ENCODE measurements at regions not wholly inside any gene's neighbourhood (a gene's known extent, or its start where the extent isn't known, plus 50 kb on each side); places are given as distances from the start of the nearest gene placed in this dataset.
"Not testable (repeated sequence)": the region's sequence is repeated elsewhere in the genome, so short reads cannot be mapped to it uniquely, and the experiment has no call there.

GRCh38 chr16:87143661-87144121 is 173.5 kb downstream of the C16orf95 start:
- no peak for DNase-seq

DNA sequence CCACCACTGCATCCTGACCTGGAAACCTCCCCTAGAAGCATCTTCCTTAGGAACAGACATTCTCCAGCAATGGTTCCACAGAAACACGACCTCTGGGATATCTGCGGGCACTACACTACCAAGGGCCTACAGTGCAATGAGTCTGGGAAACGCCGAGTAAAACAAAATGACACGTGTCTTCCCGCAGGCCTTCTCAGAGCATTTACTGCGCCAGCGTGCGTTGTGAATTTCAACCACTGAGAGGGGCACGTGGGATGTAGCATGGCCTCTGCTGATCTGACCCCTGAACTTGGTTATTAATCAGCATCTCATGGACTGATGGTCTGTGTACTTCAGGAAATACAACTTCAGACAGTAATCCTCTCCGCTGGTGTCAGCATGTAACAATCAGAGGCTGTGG is 173.0 kb downstream of the C16orf95 start:
- no peak for DNase-seq

DNA sequence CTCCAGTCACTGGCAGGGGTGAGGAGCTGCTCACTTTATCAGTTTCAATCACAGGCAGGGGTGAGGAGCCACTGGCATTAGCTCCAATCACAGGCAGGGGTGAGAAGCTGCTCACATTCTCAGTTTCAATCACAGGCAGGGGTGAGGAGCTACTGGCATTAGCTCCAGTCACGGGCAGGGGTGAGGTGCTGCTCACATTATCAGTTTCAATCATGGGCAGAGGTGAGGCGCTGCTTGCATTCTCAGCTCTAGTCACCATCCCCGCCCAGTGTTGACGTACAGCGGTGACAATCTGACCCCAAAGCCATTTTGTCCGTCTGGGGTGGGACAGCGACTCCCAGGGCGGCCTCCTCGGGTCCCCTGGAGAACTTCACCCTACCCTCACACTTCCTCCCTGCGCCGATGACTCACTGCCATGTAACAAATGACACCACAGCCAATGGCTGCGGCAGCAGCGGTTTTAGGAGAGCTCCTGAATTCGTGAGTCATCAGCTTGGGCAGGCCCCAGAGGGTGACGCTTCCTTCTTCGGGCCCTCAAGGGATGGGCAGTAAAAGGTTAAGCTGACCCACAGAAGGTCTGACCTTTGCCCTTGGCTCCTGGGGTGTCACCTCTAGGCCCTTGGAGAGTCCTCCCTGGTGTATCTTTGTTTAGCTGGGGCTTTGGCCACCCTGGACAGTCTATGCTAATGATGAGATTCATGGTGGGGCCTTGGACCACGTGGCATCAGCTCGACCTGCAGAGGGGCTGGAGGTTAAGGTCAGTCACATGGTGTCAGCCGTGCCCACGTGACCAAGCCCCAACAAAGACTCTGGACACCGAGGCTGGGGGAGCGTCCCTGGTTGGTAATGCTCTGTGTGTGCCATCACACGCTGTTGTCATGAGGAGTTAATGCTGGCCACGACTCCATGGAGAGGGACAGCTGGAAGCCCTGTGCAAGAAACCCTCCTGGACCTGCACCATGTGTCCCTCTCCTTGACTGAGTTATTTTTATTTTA is 171.7 kb downstream of the C16orf95 start:
- DNase-seq = no peak

DNA sequence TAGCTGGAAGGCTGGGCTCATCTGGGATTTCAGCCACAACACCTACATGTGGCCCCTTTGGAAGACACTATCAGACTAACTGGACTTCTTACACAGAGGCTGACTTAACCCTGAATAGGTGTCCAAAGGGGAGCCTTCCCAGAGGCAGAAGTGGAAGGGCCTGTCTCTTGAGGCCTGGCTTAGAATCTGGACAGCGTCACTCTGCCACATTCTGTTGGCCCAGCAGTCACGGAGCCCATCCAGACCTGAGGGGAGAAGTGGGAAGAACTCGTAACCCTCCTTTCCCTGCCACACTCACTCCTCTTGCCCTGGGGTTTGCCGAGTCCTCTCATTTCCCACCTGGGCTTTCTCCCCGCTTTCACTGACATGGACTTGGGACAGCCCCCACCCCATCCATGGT is 170.5 kb downstream of the C16orf95 start:
- no peak for DNase-seq

GRCh38 chr16:87149051-87149450 is 168.1 kb downstream of the C16orf95 start:
- DNase-seq = no peak

- no peak for DNase-seq
These were observed 166.9 kb downstream of the C16orf95 start for GRCh38 chr16:87150262-87150661.

DNA sequence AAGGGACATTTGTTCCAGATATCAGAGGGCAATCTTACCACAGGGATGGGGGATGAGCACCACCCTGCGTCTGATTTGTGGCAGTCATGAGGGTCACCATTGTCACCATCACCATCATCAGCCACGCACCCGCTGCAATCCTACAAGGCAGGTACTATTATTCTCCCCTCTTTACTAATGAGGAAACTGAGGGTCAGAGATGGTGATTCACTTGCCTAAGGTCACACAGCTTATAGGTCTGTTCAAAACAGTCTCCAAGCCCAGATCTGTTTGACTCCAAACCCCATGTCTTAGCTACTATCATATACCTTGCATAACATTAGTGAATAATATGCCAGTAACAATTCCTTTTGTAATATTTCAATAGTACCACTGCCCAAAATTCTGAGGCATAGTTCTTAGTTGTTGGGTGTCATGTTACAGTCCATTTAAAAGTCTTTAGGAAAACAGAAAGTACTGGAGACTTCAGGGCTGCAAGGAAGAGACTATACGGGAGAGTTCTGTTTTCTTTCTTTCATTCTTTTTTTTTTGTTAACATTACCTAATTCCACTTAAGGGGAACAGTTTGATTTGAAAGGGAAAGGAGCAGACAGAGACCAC is 166.4 kb downstream of the C16orf95 start:
- DNase-seq = no peak

DNA sequence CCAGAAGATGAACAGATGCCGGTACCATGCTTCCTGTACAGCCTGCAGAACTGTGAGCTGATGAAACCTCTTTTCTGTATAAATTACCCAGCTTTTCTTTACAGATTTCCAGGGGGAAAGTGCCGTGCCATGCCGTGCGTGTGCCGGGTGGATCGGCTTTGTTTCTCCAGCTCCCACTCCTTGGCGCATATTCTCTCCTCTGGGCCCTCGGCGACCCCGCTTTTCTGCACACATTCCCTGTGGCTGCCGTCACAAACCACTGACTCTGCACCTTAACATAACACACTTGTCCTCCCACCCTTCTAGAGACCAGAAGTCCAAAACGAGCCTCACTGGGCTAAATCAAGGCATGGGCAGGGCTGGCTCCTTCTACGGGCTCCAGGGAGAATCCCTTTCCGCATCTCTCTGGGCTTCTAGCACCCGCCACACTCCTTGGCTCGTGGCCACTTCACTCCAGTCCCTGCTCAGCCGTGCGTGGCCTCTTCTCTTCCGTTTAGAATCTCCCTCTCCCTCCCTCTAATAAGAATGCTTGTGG is 164.9 kb downstream of the C16orf95 start:
- no peak for DNase-seq

DNA sequence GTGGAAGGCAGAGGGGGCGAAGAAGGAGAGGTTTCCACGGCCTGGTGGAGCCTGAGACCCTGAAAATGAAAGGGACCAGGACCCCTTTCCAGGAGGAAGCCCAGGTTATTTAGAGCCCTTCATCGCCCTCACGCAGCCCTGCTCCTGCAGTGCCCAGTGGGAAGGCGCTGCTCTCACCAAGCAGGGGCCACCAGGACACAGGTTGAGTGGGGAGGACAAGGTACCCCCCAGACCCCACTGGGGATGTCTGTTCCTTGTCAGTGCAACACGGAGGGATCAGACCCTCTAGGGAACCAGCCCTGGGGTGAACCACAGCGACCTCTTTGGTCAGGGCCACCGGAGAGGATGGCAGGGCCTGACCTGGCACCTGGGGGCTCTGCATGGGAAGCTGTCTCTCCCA is 163.9 kb downstream of the C16orf95 start:
- DNase-seq = no peak

DNA sequence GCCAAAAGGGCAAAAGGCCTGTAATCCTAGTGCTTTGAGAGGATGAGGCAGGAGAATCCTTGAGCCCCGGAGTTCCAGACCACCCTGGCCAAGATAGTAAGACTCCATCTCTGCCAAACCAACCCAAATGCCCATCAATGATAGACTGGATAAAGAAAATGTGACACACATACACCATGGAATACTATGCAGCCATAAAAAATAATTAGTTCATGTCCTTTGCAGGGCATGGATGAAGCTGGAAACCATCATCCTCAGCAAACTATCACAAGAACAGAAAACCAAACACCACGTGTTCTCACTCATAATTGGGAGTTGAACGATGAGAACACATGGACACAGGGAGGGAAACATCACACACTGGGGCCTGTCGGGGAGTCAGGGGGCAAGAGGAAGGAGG is 161.9 kb downstream of the C16orf95 start:
- not testable (repeated sequence) for DNase-seq

DNA sequence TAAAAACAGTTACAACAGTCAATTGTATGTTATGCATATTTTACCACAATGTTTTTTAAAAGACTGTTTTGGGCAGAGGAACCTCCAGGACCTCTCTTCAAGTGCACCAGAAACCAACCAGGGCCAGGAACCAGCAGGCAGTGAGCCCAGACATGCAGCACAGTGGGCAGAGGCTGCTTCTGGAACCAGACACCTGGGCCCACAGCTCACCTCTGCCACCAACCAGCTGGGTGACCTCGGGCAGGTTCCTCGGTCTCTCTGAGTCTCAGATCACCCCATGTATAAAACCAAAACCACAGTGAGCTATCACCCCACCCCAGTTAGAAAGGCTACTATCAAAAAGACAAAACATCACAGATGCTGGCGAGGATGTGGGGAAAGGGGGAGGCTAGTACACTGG is 161.0 kb downstream of the C16orf95 start:
- no peak for DNase-seq

GRCh38 chr16:87160234-87160636 is 157.0 kb downstream of the C16orf95 start:
- DNase-seq = no peak

DNA sequence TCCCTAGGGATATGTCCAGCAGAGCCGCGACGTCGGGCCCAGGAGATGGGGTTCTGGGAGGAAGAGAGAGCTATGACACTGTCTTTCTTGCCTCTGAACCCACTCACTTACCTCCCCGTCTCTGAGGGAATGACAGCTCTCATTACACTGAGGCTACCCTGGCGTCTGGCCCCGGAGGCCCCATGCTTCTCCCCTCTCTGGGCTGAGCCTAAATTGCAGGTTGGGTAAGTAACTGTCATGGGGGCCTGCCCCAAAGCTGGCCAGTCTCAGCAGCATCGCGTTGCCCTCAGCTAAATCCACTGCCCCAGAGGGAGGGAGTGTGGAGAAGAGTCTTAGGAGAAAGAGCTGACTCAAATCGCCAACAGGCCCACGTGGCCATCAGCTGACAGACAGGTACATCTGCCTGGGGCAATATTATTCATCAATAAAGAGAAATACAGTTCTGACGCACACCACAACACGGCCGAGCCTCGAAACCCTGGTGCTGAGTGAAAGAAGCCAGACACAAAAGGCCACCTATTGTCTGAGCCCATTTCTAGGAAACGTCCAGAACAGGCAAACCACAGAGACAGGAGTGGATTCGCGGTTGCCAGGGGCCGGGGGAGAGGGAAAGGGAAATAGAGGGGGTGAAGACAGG is 156.4 kb downstream of the C16orf95 start:
- DNase-seq = no peak

DNA sequence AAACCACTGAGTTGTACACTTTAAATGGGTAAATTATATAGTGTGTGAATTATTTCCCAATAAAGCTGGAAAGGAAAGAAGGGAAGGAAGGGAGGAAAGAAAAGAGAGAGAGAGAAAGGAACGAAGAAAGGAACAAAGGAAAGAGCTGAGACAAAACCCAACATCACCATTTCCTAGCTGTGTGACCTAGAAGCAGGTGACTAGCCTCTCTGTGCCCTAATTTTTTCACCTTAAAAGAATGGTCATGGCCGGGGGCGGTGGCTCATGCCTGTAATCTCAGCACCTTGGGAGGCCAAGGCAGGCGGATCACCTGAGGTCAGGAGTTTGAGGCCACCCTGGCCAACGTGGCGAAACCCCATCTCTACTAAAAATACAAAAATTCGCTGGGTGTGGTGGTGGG is 155.8 kb downstream of the C16orf95 start:
- not testable (repeated sequence) for DNase-seq

- DNase-seq = no peak
These were observed 155.1 kb downstream of the C16orf95 start for GRCh38 chr16:87161822-87162676.

DNA sequence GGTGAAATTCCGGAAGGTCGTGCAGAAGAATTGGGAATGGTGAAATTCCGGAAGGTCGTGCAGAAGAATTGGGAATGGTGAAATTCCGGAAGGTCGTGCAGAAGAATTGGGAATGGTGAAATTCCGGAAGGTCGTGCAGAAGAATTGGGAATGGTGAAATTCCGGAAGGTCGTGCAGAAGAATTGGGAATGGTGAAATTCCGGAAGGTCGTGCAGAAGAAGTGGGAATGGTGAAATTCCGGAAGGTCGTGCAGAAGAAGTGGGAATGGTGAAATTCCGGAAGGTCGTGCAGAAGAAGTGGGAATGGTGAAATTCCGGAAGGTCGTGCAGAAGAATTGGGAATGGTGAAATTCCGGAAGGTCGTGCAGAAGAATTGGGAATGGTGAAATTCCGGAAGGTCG is 154.4 kb downstream of the C16orf95 start:
- not testable (repeated sequence) for DNase-seq

DNA sequence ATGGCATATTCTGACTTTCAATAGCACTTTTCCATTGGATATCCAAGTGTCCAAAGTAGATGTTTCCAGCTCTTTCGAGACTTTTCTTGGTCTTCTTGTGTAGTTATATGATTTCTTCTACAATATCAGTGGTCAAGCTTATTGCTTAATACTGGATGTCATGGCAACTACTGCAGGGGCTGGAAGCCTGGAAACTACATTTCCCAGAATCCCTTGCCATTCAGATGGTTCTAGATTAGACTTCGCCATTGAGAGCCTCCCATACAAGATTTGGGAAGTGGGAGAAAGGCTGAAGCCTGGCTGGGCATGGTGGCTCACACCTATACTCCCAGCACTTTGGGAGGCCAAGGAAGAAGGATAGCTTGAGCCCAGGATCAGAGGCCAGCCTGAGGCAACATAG is 153.6 kb downstream of the C16orf95 start:
- DNase-seq = no peak

DNA sequence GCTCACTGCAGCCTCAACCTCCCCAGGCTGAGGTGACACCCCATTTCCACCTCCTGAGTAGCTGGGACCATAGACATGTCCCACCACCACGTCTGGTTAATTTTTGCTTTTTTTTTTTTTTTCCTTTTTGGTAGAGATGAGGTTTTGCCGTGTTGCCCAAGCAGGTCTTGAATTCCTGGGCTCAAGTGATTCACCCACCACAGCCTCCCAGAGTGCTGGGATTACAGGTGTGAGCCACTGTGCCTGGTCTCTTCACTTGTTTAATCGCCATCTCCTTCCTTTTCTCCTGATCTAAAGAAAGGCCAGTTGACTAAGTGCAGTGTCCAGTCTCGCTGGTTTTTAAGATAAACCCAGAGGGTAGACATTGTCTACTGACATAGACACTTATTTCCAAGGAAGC is 152.0 kb downstream of the C16orf95 start:
- no peak for DNase-seq

DNA sequence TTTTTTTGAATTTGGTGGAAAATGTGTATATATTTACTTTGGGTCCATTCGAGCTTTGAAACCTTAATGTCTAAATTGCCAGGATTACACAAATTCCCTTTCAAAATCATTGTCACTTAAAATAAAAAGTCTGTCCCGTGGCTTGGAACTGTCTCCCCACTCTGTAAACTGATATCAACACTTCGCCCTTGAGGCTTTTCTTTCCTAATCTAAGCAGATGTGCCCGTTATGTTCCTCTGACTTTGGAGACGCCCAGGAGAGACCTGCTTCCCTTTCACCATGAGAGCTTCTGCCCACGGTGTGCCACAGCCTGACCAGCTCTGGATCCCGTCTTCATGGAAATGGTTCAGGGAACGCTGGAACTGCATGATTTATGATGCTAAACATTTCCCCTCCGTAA is 151.3 kb downstream of the C16orf95 start:
- DNase-seq = no peak

GRCh38 chr16:87166321-87166720 is 150.9 kb downstream of the C16orf95 start:
- no peak for DNase-seq

DNA sequence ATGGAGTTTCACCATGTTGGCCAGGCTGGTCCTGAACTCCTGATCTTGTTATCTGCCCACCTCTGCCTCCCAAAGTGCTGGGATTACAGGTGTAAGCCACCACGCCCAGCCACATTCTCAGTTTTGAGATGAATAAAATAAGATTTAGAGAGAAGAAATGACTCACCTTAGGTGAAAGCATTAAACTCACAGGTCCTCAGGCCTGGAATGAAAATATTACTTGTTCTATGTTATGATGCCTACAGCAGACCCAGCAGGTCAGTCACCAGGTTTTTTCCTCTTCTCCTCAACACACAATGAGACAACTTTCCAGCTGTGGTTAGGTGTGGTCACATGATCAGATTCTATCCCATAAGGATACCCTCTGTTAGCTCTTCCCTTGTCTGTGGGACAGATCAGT is 150.3 kb downstream of the C16orf95 start:
- DNase-seq = no peak

- no peak for DNase-seq
These were observed 147.6 kb downstream of the C16orf95 start for GRCh38 chr16:87169509-87169995.
